BJ (cell line): ENCODE measurements at regions not wholly inside any gene's neighbourhood (a gene's known extent, or its start where the extent isn't known, plus 50 kb on each side); places are given as distances from the start of the nearest gene placed in this dataset.

Source experiments
- CTCF ChIA-PET: fragments of 350-600 bp; formaldehyde crosslinking; extraction: SDS; loops from one replicate; lab custom pipeline; 2021; ENCODE audit warnings: antibody characterized with exemption, inconsistent platforms; lab: Yijun Ruan, JAX
- POLR2A ChIA-PET: fragments of 300-600 bp; sonication (Branson Sonifier 250); formaldehyde crosslinking; extraction: SDS; loops from one replicate; lab custom pipeline; 2021; ENCODE audit warnings: antibody characterized with exemption; lab: Charles Lee
- DNase-seq: peaks from one replicate; pipeline ENCODE4 v3.0.0-alpha.2; 2011; ENCODE audit warnings: low read depth
- H3K27me3 ChIP-seq: 2 replicates; pipeline ENCODE4 v1.6.0; 2011; ENCODE audit warnings: low read length; ENCODE audit not compliant: control insufficient read depth, insufficient read depth
- H3K36me3 ChIP-seq: 2 replicates; pipeline ENCODE4 v1.5.1; 2011; ENCODE audit warnings: low read length; ENCODE audit not compliant: control insufficient read depth, insufficient read depth
- H3K4me3 ChIP-seq: 2 replicates; pipeline ENCODE4 v1.5.1; 2011; ENCODE audit warnings: low read depth, mild to moderate bottlenecking, control low read depth, low read length
- TF ChIP-seq, protein P1 (sequence below): IDR thresholded peaks from 2 replicates; pipeline ENCODE4 v1.5.1; 2011; ENCODE audit warnings: low read depth, mild to moderate bottlenecking, control low read depth, inconsistent platforms, low read length, moderate library complexity; ENCODE audit not compliant: insufficient read depth

DNA sequence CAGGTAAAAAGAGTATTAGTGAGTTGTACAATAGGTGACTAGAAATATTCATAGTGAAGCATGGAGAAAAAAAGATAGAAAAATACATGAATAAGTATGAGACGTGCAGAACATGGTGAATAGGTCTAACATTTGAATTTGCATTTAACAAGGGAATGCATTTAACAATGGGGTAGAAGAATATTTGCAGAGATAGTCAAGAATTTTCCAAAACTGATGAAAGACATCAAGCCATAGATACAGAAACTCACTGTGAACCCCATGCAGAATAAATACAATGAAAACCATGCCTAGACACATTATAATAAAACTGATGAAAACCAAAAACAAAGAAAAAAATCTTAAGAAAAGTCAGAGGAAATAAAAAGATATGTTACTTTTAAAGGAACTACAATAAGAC is 184.8 kb downstream of the KTN1 start:
- ChIA-PET CTCF (no interaction called here), POLR2A (no interaction called here)
- H3K4me3 ChIP-seq, result no peak overlapping the region
- H3K27me3 ChIP-seq, result peaks cover 4% of the 10 kb centered on the region; the same call in 1 of the 2 replicates
- TF ChIP-seq, protein P1, sequence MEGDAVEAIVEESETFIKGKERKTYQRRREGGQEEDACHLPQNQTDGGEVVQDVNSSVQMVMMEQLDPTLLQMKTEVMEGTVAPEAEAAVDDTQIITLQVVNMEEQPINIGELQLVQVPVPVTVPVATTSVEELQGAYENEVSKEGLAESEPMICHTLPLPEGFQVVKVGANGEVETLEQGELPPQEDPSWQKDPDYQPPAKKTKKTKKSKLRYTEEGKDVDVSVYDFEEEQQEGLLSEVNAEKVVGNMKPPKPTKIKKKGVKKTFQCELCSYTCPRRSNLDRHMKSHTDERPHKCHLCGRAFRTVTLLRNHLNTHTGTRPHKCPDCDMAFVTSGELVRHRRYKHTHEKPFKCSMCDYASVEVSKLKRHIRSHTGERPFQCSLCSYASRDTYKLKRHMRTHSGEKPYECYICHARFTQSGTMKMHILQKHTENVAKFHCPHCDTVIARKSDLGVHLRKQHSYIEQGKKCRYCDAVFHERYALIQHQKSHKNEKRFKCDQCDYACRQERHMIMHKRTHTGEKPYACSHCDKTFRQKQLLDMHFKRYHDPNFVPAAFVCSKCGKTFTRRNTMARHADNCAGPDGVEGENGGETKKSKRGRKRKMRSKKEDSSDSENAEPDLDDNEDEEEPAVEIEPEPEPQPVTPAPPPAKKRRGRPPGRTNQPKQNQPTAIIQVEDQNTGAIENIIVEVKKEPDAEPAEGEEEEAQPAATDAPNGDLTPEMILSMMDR, result no peak
- H3K36me3 ChIP-seq, result no peaks in the 10 kb centered on the region
- no peak for DNase-seq

- H3K36me3 ChIP-seq, result no peaks in the 10 kb centered on the region
- H3K27me3 ChIP-seq, result peaks cover 4% of the 10 kb centered on the region; the same call in 1 of the 2 replicates
- TF ChIP-seq, protein P1, result no peak
- no peak overlapping the region for H3K4me3 ChIP-seq
- ChIA-PET POLR2A (no interaction called here), CTCF (no interaction called here)
- DNase-seq, result no peak
Measured at GRCh38 chr14:55766071-55766470, 186.1 kb downstream of the KTN1 start.

DNA sequence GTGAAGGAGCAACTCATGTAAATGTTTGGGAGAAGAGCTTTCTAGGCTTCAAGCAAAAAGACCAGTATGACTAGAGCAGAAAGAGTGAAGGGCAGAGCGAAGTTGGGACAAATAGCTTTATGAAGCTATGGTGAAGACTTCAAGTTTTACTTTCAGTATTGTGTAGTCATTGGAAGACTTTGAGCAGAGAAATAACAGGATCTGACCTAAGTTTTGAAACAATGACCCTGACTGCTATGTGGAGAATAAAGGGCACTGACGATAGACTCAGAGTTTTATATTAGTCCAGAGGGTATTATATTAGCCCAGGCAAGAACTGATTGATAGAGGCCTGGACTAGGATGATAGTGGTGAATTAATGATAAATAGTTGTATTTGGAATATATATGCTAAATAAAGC is 187.3 kb downstream of the KTN1 start:
- CTCF ChIA-PET, result interaction anchor here (0.7 kb wide), 1 partner anchor 139 kb away, joined by 3 read pairs; no protein-coding TSS in a partner anchor
- Histone ChIP-seq H3K4me3 (no peak overlapping the region), H3K36me3 (no peaks in the 10 kb centered on the region), H3K27me3 (no peaks in the 10 kb centered on the region; the same call in 1 of the 2 replicates)
- DNase-seq, result no peak
- TF ChIP-seq, protein P1, result no peak
- POLR2A ChIA-PET, result no interaction called here

GRCh38 chr14:55769877-55770276 is 189.9 kb downstream of the KTN1 start:
- no peak for DNase-seq
- TF ChIP-seq, protein P1, result no peak
- H3K36me3 ChIP-seq, result no peaks in the 10 kb centered on the region
- ChIA-PET POLR2A (no interaction called here), CTCF (interaction anchor here (0.7 to 0.8 kb wide), 2 partner anchors 11 to 94 kb away, joined by 3 to 4 read pairs; no protein-coding TSS in a partner anchor)
- H3K4me3 ChIP-seq, result no peak overlapping the region
- no peaks in the 10 kb centered on the region; the same call in 1 of the 2 replicates for H3K27me3 ChIP-seq

DNA sequence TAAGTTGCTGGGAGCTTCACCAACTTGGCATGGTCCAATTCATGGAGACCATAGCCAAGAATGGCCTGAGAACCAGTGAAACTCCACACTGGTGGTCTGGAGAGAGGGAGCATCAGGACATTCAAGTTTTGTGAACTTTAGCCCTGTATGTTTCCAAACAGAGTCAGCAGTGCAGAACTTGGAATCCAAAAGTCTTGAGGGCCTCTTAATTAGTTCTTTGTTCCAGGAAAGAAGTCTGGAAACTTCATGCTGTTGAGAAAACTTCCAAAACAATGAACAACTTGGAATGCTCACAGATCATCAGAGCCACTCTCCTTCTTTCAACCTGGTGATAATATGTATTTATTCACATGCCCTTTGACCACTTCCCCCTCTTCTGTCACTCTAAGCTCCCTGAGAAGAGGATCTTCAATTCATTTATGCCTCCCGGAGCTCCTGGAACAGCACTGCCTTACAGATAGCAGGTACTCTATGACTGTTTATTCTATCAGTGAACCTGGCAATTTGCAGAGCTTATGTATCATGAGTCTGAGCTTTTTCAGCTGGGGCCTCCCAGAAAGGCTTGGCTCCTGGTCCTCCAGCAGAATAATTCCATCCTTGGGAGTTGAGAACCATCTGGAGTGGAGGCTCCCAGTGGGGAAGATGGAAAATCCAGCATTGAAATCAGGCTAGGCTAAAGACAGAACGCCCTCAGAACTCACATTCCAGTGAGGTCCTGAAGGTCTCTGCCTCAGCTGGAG is 191.4 kb downstream of the KTN1 start:
- POLR2A ChIA-PET, result no interaction called here
- no peak overlapping the region for H3K4me3 ChIP-seq
- no peaks in the 10 kb centered on the region; the same call in 1 of the 2 replicates for H3K27me3 ChIP-seq
- CTCF ChIA-PET, result interaction anchor here (0.9 kb wide), 1 partner anchor 9 kb away, joined by 3 read pairs; no protein-coding TSS in a partner anchor
- H3K36me3 ChIP-seq, result no peaks in the 10 kb centered on the region
- TF ChIP-seq, protein P1, result no peak
- DNase-seq, result no peak
